ENCODE measurements at regions not wholly inside any gene's neighbourhood (a gene's known extent, or its start where the extent isn't known, plus 50 kb on each side); places are given as distances from the start of the nearest gene placed in this dataset.
A peak's percentile ranks its signal among the peaks of the same experiment; 100 is the strongest.

GRCh38 chr2:104658144-104658835, 195.6 kb upstream of the POU3F3 start:
- no peak overlapping the region for H3K27ac ChIP-seq (ENCODE audit: extremely low read length, insufficient read depth, low read length)
- H3K36me3 ChIP-seq (replicated peaks in 1 of 2; ENCODE audit: control insufficient read depth in 1 of 2, insufficient read depth in 2 of 2, low read length in 2 of 2): no peaks in the 10 kb centered on the region
- ChIA-PET CTCF (ENCODE audit: low intra/inter-chr PET ratio, low total read pairs) (no interaction called here), POLR2A (no interaction called here)
- intact Hi-C loops (cut with micrococcal nuclease; ENCODE audit: unreplicated experiment): no loop called here
- H3K4me3 ChIP-seq (replicated peaks in 1 of 3; ENCODE audit: insufficient read depth in 1 of 3, low read depth in 2 of 3, low read length in 3 of 3): no peak overlapping the region
- no peak overlapping the region for H2AFZ ChIP-seq (ENCODE audit: low read length)
- no peaks in the 10 kb centered on the region for H3K4me1 ChIP-seq (ENCODE audit: insufficient read depth, low read length)
- H3K4me2 ChIP-seq (ENCODE audit: low read depth, low read length): no peak overlapping the region
- WGBS (ENCODE audit: low lambda C conversion rate): 29% methylated on average over 19 of the region's 19 CpGs
- ATAC-seq: peak; percentile 92
- no peaks in the 10 kb centered on the region for H3K79me2 ChIP-seq (ENCODE audit: insufficient read depth, low read length)
- H3K9ac ChIP-seq (ENCODE audit: insufficient read depth, low read depth, low read length): no peak overlapping the region
- no peaks in the 10 kb centered on the region for H4K20me1 ChIP-seq (ENCODE audit: insufficient read depth, low read length)
- no peak for DNase-seq (ENCODE audit: low spot score)
- no peaks in the 10 kb centered on the region for H3K9me3 ChIP-seq (ENCODE audit: low read length)
- FAIRE-seq: no peak
- in situ Hi-C loops (cut with HindIII; ENCODE audit: extremely low pct_ligation_motif_present, low pct_unique_long_range_greater_than_20kb): no loop called here
- H3K27me3 ChIP-seq (ENCODE audit: control insufficient read depth in 1 of 2, insufficient read depth in 2 of 2, low read length in 2 of 2): peaks cover 0 to 28% of the 10 kb centered on the region in 2 experiments; a peak in 4 of 5 replicates
- no TSS peak for BruUV-seq (replicated peaks)
- TF ChIP-seq ZFX (CRISPR knock-in tag; IDR thresholded peaks at IDR 0.05; ENCODE audit: low read depth) (0 out of 2 replicates have a peak, but pooled peaks have one; percentile 27), RFXANK (CRISPR knock-in tag; IDR thresholded peaks at IDR 0.05) (no peak), SATB2 (CRISPR knock-in tag; IDR thresholded peaks at IDR 0.05) (no peak), FOXC1 (CRISPR knock-in tag; IDR thresholded peaks at IDR 0.05; ENCODE audit: borderline replicate concordance) (no peak), ZSCAN31 (CRISPR knock-in tag; IDR thresholded peaks at IDR 0.05; ENCODE audit: low read depth) (no peak), NFKBIZ (CRISPR knock-in tag; IDR thresholded peaks at IDR 0.05) (no peak), DZIP1 (CRISPR knock-in tag; IDR thresholded peaks at IDR 0.05) (no peak), TBX3 (IDR thresholded peaks at IDR 0.05; ENCODE audit: borderline replicate concordance) (no peak), DPF2 (CRISPR knock-in tag; IDR thresholded peaks at IDR 0.05; ENCODE audit: borderline replicate concordance, low read depth) (no peak), ZNF589 (CRISPR knock-in tag; conservative IDR thresholded peaks at IDR 0.05) (no peak), ZNF558 (CRISPR knock-in tag; IDR thresholded peaks at IDR 0.05; ENCODE audit: borderline replicate concordance) (no peak), E2F1 (CRISPR knock-in tag; IDR thresholded peaks at IDR 0.05) (no peak), SAP130 (CRISPR knock-in tag; IDR thresholded peaks at IDR 0.05; ENCODE audit: low read depth) (no peak), ZNF530 (CRISPR knock-in tag; IDR thresholded peaks at IDR 0.05; ENCODE audit: low read depth) (no peak), PITX1 (CRISPR knock-in tag; IDR thresholded peaks at IDR 0.05) (no peak), DMAP1 (CRISPR knock-in tag; IDR thresholded peaks at IDR 0.05) (no peak), GABPB1 (CRISPR knock-in tag; IDR thresholded peaks at IDR 0.05) (peak; percentile 23; the same call in 1 of the 2 replicates), KDM6A (CRISPR knock-in tag; IDR thresholded peaks at IDR 0.05; ENCODE audit: low read depth) (no peak), MAX (IDR thresholded peaks at IDR 0.05) (peak; percentile 60; the same call in 1 of the 2 replicates), FUBP1 (CRISPR knock-in tag; IDR thresholded peaks at IDR 0.05; ENCODE audit: borderline replicate concordance) (no peak), ZNF883 (CRISPR knock-in tag; IDR thresholded peaks at IDR 0.05; ENCODE audit: not compliant biosample characterization) (no peak)

All from HepG2 (cell line).